ENCODE measurements at regions not wholly inside any gene's neighbourhood (a gene's known extent, or its start where the extent isn't known, plus 50 kb on each side); places are given as distances from the start of the nearest gene placed in this dataset.

- Histone ChIP-seq H3K27me3 (no peaks in the 10 kb centered on the region), H3K4me1 (ENCODE audit: insufficient read depth) (no peaks in the 10 kb centered on the region), H3K4me3 (no peak overlapping the region), H3K9me3 (no peaks in the 10 kb centered on the region), H3K36me3 (no peaks in the 10 kb centered on the region), H3K27ac (no peak overlapping the region)
- TF ChIP-seq POLR2A (IDR thresholded peaks at IDR 0.05) = no peak
- TF ChIP-seq CTCF (IDR thresholded peaks at IDR 0.05) = no peak
- no peak for TF ChIP-seq EP300 (IDR thresholded peaks at IDR 0.05)
- 80 to 88% (median 88%) methylated on average over 2 of the region's 2 CpGs for WGBS, 3 donors
- no peak for DNase-seq
- intact Hi-C loops (cut with DNase I) = no loop called here
Measured at GRCh38 chr5:103455796-103456195, 106.8 kb downstream of the NUDT12 start.

GRCh38 chr5:103454770-103455169 is 107.8 kb downstream of the NUDT12 start:
- H3K27me3 ChIP-seq = no peaks in the 10 kb centered on the region
- H3K9me3 ChIP-seq = no peaks in the 10 kb centered on the region
- WGBS, 3 donors = 42 to 73% (median 64%) methylated on average over 2 of the region's 2 CpGs
- H3K4me3 ChIP-seq = no peak overlapping the region
- TF ChIP-seq EP300 (IDR thresholded peaks at IDR 0.05) (no peak), CTCF (IDR thresholded peaks at IDR 0.05) (no peak), POLR2A (IDR thresholded peaks at IDR 0.05) (no peak)
- no peak overlapping the region for H3K27ac ChIP-seq
- no peak for DNase-seq
- H3K36me3 ChIP-seq = no peaks in the 10 kb centered on the region
- no peaks in the 10 kb centered on the region for H3K4me1 ChIP-seq (ENCODE audit: insufficient read depth)
- intact Hi-C loops (cut with DNase I) = no loop called here

DNA sequence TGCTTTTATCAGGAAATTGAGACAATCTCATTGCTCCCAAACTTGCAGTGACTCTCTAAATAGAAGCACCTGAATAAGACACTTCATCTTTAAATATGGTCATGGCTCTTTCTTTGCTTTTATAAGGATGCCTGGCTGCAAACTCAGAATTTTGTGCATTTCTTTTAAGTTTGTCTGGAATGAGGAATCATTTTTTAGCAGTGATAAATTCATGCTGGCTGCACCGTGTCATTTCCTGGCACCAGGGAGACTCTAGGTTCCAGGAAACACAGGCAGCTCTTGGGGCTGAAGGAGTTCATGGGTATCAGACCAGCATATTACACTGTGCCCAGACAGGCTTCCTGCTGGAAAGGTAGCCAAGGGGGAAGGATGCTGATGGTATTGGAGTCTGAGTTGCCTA is 109.9 kb downstream of the NUDT12 start:
- no peak for DNase-seq
- Histone ChIP-seq H3K4me3 (no peak overlapping the region), H3K27ac (no peak overlapping the region), H3K36me3 (no peaks in the 10 kb centered on the region), H3K4me1 (ENCODE audit: insufficient read depth) (no peaks in the 10 kb centered on the region), H3K9me3 (no peaks in the 10 kb centered on the region), H3K27me3 (no peaks in the 10 kb centered on the region)
- TF ChIP-seq POLR2A (IDR thresholded peaks at IDR 0.05) (no peak), CTCF (IDR thresholded peaks at IDR 0.05) (no peak), EP300 (IDR thresholded peaks at IDR 0.05) (no peak)
- 24 to 55% (median 41%) methylated on average over 1 of the region's 1 CpG for WGBS, 3 donors
- intact Hi-C loops (cut with DNase I) = no loop called here

DNA sequence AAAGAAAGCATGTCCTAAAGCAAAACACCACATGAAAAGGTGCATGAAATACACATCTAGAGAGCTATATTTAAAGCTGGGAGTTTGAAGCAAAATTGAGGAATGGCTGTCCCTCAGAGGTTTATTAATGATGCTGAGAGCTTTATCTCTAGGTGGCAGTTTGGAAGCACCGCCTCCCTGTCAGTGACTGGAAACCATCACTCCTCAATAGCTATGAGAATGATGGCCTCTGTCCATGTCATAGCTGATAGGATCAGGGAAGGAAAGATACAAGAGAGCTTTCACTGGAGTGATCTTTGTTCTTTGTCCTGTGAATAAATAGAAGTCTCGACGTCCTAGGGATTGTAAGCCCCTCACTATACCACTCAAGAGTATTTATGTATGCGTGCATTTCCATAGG is 110.5 kb downstream of the NUDT12 start:
- no peaks in the 10 kb centered on the region for H3K27me3 ChIP-seq
- H3K4me1 ChIP-seq (ENCODE audit: insufficient read depth) = no peaks in the 10 kb centered on the region
- DNase-seq = no peak
- H3K36me3 ChIP-seq = no peaks in the 10 kb centered on the region
- 68 to 78% (median 74%) methylated on average over 4 of the region's 4 CpGs for WGBS, 3 donors
- intact Hi-C loops (cut with DNase I) = no loop called here
- no peak for TF ChIP-seq CTCF (IDR thresholded peaks at IDR 0.05)
- no peak for TF ChIP-seq EP300 (IDR thresholded peaks at IDR 0.05)
- no peak for TF ChIP-seq POLR2A (IDR thresholded peaks at IDR 0.05)
- no peaks in the 10 kb centered on the region for H3K9me3 ChIP-seq
- no peak overlapping the region for H3K4me3 ChIP-seq
- H3K27ac ChIP-seq = no peak overlapping the region

DNA sequence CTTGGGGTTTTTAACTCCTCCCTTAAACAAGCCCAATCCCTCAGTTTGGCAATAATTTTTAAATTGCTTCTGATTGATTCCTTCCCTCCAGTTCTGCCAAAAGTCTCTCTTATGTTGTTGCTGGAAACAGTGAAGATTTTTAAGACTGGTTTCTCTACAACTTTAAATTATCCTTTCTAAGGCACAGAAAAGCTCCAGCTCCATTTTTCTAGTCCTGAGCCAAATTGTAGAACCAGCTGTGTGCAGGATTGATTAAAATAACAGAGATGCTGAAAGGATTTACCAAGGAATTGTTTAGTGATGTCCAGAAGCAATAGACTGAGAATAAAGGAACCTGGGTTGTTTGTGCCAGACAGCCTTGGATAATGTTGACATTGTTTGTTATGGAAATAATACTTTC is 111.3 kb downstream of the NUDT12 start:
- Histone ChIP-seq H3K4me1 (ENCODE audit: insufficient read depth) (no peaks in the 10 kb centered on the region), H3K36me3 (no peaks in the 10 kb centered on the region), H3K27ac (no peak overlapping the region), H3K9me3 (no peaks in the 10 kb centered on the region), H3K4me3 (no peak overlapping the region), H3K27me3 (no peaks in the 10 kb centered on the region)
- no peak for DNase-seq
- intact Hi-C loops (cut with DNase I) = no loop called here
- TF ChIP-seq POLR2A (IDR thresholded peaks at IDR 0.05) (no peak), EP300 (IDR thresholded peaks at IDR 0.05) (no peak), CTCF (IDR thresholded peaks at IDR 0.05) (no peak)
